MM.1S (cell line): ENCODE measurements at regions not wholly inside any gene's neighbourhood (a gene's known extent, or its start where the extent isn't known, plus 50 kb on each side); places are given as distances from the start of the nearest gene placed in this dataset.

ENCODE experiments used
- EZH2 ChIP-seq: fragments of 300-600 bp; sonication (generic); optimal IDR thresholded peaks from 2 replicates; pipeline ENCODE3; 2017; ENCODE audit warnings: low read depth, mild to moderate bottlenecking, antibody characterized with exemption, low read length, mixed read lengths
- TF ChIP-seq, protein P1 (sequence below): fragments of 300-600 bp; sonication (generic); IDR thresholded peaks from 2 replicates; pipeline ENCODE4 v1.5.1; 2016; ENCODE audit warnings: antibody characterized with exemption, low read length, mixed read lengths

DNA sequence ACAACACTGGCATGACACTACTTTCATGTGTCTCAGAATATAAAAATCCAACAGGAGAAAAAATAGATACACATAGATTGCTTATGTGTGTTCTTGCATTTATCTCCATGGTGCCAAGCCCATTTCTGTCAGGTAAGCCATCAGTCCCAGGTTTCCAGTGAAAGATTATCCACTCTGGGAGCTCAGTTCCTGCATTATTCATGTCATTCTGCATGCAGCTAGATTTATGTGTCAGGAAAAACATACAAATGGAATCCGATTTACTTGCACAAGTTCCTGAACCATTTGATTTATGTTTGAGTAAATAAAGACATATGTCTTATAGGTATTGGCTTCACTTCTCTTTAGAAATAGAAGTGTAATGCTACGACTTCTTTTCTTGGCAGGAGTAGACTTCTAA, 569.7 kb downstream of the KCNJ2 start:
- TF ChIP-seq, protein P1, sequence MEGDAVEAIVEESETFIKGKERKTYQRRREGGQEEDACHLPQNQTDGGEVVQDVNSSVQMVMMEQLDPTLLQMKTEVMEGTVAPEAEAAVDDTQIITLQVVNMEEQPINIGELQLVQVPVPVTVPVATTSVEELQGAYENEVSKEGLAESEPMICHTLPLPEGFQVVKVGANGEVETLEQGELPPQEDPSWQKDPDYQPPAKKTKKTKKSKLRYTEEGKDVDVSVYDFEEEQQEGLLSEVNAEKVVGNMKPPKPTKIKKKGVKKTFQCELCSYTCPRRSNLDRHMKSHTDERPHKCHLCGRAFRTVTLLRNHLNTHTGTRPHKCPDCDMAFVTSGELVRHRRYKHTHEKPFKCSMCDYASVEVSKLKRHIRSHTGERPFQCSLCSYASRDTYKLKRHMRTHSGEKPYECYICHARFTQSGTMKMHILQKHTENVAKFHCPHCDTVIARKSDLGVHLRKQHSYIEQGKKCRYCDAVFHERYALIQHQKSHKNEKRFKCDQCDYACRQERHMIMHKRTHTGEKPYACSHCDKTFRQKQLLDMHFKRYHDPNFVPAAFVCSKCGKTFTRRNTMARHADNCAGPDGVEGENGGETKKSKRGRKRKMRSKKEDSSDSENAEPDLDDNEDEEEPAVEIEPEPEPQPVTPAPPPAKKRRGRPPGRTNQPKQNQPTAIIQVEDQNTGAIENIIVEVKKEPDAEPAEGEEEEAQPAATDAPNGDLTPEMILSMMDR, result no peak
- TF ChIP-seq EZH2, result no peak
